Thyroid gland (tissue), 4 donors: ENCODE measurements at regions not wholly inside any gene's neighbourhood (a gene's known extent, or its start where the extent isn't known, plus 50 kb on each side); places are given as distances from the start of the nearest gene placed in this dataset.
"Not testable (repeated sequence)": the region's sequence is repeated elsewhere in the genome, so short reads cannot be mapped to it uniquely, and the experiment has no call there.

Experiments
- POLR2A ChIP-seq, 2 donors: fragments of 450-650 bp; IDR thresholded peaks; one replicate each; pipeline ENCODE4 v1.6.1; 2017; ENCODE audit warnings: antibody characterized with exemption in 2 of 2, mild to moderate bottlenecking in 2 of 2, moderate library complexity in 1 of 2
- TF ChIP-seq, protein P1 (sequence below), 6 experiments: fragments of 200-600 bp in 3 of 6; fragments of 450-650 bp in 3 of 6; sonication (generic) in 3 of 6; IDR thresholded peaks; one replicate each; pipeline ENCODE4 v1.5.1; 2016 to 2019; ENCODE audit warnings: antibody characterized with exemption in 6 of 6, mild to moderate bottlenecking in 2 of 6, inconsistent platforms in 1 of 6, moderate library complexity in 1 of 6

DNA sequence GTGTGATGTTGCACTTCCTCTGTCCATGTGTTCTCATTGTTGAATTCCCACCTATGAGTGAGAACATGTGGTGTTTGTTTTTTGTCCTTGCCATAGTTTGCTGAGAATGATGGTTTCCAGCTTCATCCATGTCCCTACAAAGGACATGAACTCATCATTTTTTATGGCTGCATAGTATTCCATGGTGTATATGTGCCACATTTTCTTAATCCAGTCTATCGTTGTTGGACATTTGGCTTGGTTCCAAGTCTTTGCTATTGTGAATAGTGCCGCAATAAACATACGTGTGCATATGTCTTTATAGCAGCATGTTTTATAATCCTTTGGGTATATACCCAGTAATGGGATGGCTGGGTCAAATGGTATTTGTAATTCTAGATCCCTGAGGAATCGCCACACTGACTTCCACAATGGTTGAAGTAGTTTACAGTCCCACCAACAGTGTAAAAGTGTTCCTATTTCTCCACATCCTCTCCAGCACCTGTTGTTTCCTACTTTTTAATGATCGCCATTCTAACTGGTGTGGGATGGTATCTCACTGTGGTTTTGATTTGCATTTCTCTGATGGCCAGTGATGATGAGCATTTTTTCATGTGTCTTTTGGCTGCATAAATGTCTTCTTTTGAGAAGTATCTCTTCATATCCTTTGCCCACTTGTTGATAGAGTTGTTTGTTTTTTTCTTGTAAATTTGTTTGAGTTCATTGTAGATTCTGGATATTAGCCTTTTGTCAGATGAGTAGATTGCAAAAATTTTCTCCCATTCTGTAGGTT is 463.6 kb downstream of the RPS6KC1 start:
- TF ChIP-seq, protein P1, sequence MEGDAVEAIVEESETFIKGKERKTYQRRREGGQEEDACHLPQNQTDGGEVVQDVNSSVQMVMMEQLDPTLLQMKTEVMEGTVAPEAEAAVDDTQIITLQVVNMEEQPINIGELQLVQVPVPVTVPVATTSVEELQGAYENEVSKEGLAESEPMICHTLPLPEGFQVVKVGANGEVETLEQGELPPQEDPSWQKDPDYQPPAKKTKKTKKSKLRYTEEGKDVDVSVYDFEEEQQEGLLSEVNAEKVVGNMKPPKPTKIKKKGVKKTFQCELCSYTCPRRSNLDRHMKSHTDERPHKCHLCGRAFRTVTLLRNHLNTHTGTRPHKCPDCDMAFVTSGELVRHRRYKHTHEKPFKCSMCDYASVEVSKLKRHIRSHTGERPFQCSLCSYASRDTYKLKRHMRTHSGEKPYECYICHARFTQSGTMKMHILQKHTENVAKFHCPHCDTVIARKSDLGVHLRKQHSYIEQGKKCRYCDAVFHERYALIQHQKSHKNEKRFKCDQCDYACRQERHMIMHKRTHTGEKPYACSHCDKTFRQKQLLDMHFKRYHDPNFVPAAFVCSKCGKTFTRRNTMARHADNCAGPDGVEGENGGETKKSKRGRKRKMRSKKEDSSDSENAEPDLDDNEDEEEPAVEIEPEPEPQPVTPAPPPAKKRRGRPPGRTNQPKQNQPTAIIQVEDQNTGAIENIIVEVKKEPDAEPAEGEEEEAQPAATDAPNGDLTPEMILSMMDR (IDR thresholded peaks at IDR 0.05) = not testable (repeated sequence)
- TF ChIP-seq POLR2A (IDR thresholded peaks at IDR 0.05) = not testable (repeated sequence)
